Fibroblast of lung (primary cell): ENCODE measurements at regions not wholly inside any gene's neighbourhood (a gene's known extent, or its start where the extent isn't known, plus 50 kb on each side); places are given as distances from the start of the nearest gene placed in this dataset.

Experiments used
- DNase-seq, 2 donors: peaks; one replicate each; pipeline versions ENCODE4 v3.0.0 to v3.0.0-alpha.2; 2010; ENCODE audit warnings: low read depth in 2 of 2
- H2AFZ ChIP-seq: 2 replicates; pipeline ENCODE4 v1.5.1; 2012; ENCODE audit warnings: low read length, control low read depth, inconsistent platforms
- H3K27ac ChIP-seq: 2 replicates; pipeline ENCODE4 v1.5.1; 2011; ENCODE audit warnings: low read length, control low read depth; ENCODE audit not compliant: insufficient read depth
- H3K27me3 ChIP-seq: 2 replicates; pipeline ENCODE4 v1.5.1; 2011; ENCODE audit warnings: mild to moderate bottlenecking, low read length; ENCODE audit not compliant: control insufficient read depth, insufficient read depth
- H3K36me3 ChIP-seq: 2 replicates; pipeline ENCODE4 v1.5.1; 2011; ENCODE audit warnings: low read length; ENCODE audit not compliant: control insufficient read depth, insufficient read depth
- H3K4me1 ChIP-seq: 2 replicates; pipeline ENCODE4 v1.5.1; 2011; ENCODE audit warnings: low read length; ENCODE audit not compliant: control insufficient read depth, insufficient read depth; ENCODE audit errors: extremely low read depth
- H3K4me2 ChIP-seq: 2 replicates; pipeline ENCODE4 v1.5.1; 2011; ENCODE audit warnings: low read length, control low read depth; ENCODE audit not compliant: insufficient read depth; ENCODE audit errors: extremely low read depth
- H3K4me3 ChIP-seq, 4 experiments: fragments of 200-600 bp in 1 of 4; sonication (generic) in 1 of 4; replicated peaks in 1 of 4; 2 replicates each; pipeline ENCODE4 v1.5.1; 2011 to 2016; ENCODE audit warnings: low read length in 4 of 4, low read depth in 3 of 4, mild to moderate bottlenecking in 3 of 4, control low read depth in 2 of 4, inconsistent platforms in 1 of 4, mixed read lengths in 1 of 4; ENCODE audit not compliant: insufficient read depth in 1 of 4; ENCODE audit errors: control extremely low read depth in 1 of 4
- H3K79me2 ChIP-seq: 2 replicates; pipeline ENCODE4 v1.5.1; 2012; ENCODE audit warnings: mild to moderate bottlenecking, low read length, inconsistent platforms; ENCODE audit not compliant: control insufficient read depth, insufficient read depth
- H3K9ac ChIP-seq: 2 replicates; pipeline ENCODE4 v1.5.1; 2011; ENCODE audit warnings: mild to moderate bottlenecking, low read length, control low read depth; ENCODE audit not compliant: insufficient read depth
- H3K9me3 ChIP-seq: 2 replicates; pipeline ENCODE4 v1.5.1; 2012; ENCODE audit warnings: low read depth, low read length; ENCODE audit not compliant: control insufficient read depth, insufficient read depth
- H4K20me1 ChIP-seq: 2 replicates; pipeline ENCODE4 v1.5.1; 2011; ENCODE audit warnings: low read length; ENCODE audit not compliant: control insufficient read depth, insufficient read depth; ENCODE audit errors: extremely low read depth
- CTCF ChIP-seq, 2 donors: IDR thresholded peaks in 1 of 2; conservative IDR thresholded peaks in 1 of 2; 1 replicate in 1 of 2; 2 replicates in 1 of 2; pipeline ENCODE4 v1.5.1; 2011 to 2012; ENCODE audit warnings: low read length in 2 of 2, control low read depth in 1 of 2, inconsistent platforms in 1 of 2, low read depth in 1 of 2, mild to moderate bottlenecking in 1 of 2
- EZH2 ChIP-seq: IDR thresholded peaks from 2 replicates; pipeline ENCODE4 v1.5.1; 2012; ENCODE audit warnings: low read length, control low read depth, mild to moderate bottlenecking; ENCODE audit errors: missing control alignments

GRCh38 chr5:91225848-91226686 is 157.1 kb downstream of the ARRDC3 start:
- H2AFZ ChIP-seq, result no peak overlapping the region
- no peak for TF ChIP-seq EZH2
- TF ChIP-seq CTCF (conservative IDR thresholded peaks at IDR 0.05 in 1 of 2, IDR thresholded peaks at IDR 0.05 in 1 of 2; ENCODE audit: low read depth in 1 of 2, low read length in 2 of 2), result no peak
- H3K36me3 ChIP-seq, result no peaks in the 10 kb centered on the region
- H3K27ac ChIP-seq, result no peak overlapping the region
- no peaks in the 10 kb centered on the region for H3K4me1 ChIP-seq
- H4K20me1 ChIP-seq, result no peaks in the 10 kb centered on the region
- H3K4me2 ChIP-seq, result no peak overlapping the region
- no peaks in the 10 kb centered on the region for H3K9me3 ChIP-seq
- DNase-seq, result peak in 1 of 2 donors; percentile 15
- no peaks in the 10 kb centered on the region for H3K27me3 ChIP-seq
- H3K9ac ChIP-seq, result no peak overlapping the region
- H3K79me2 ChIP-seq, result no peaks in the 10 kb centered on the region
- H3K4me3 ChIP-seq, result no peak overlapping the region

- Histone ChIP-seq H4K20me1 (no peaks in the 10 kb centered on the region), H3K4me2 (no peak overlapping the region), H3K79me2 (no peaks in the 10 kb centered on the region), H3K4me3 (no peak overlapping the region), H3K9ac (no peak overlapping the region), H3K4me1 (no peaks in the 10 kb centered on the region), H2AFZ (no peak overlapping the region), H3K27me3 (no peaks in the 10 kb centered on the region), H3K36me3 (no peaks in the 10 kb centered on the region), H3K27ac (no peak overlapping the region), H3K9me3 (no peaks in the 10 kb centered on the region)
- peak in 1 of 2 donors; percentile 13 for DNase-seq
- TF ChIP-seq CTCF (conservative IDR thresholded peaks at IDR 0.05 in 1 of 2, IDR thresholded peaks at IDR 0.05 in 1 of 2; ENCODE audit: low read depth in 1 of 2, low read length in 2 of 2) (no peak), EZH2 (no peak)
Measured at GRCh38 chr5:91224969-91225368, 158.1 kb downstream of the ARRDC3 start.

- H3K9ac ChIP-seq, result no peak overlapping the region
- H3K4me2 ChIP-seq, result no peak overlapping the region
- H3K4me3 ChIP-seq, result no peak overlapping the region
- no peak overlapping the region for H3K27ac ChIP-seq
- no peaks in the 10 kb centered on the region for H3K9me3 ChIP-seq
- no peaks in the 10 kb centered on the region for H3K27me3 ChIP-seq
- no peak overlapping the region for H2AFZ ChIP-seq
- no peaks in the 10 kb centered on the region for H3K4me1 ChIP-seq
- peak in 1 of 2 donors; percentile 64 for DNase-seq
- TF ChIP-seq EZH2, result no peak
- TF ChIP-seq CTCF (conservative IDR thresholded peaks at IDR 0.05 in 1 of 2, IDR thresholded peaks at IDR 0.05 in 1 of 2; ENCODE audit: low read depth in 1 of 2, low read length in 2 of 2), result no peak
- H3K36me3 ChIP-seq, result no peaks in the 10 kb centered on the region
- no peaks in the 10 kb centered on the region for H4K20me1 ChIP-seq
- H3K79me2 ChIP-seq, result no peaks in the 10 kb centered on the region
Measured at GRCh38 chr5:91224456-91224855, 158.7 kb downstream of the ARRDC3 start.
